B cell (primary cell): ENCODE measurements at regions not wholly inside any gene's neighbourhood (a gene's known extent, or its start where the extent isn't known, plus 50 kb on each side); places are given as distances from the start of the nearest gene placed in this dataset.
"Not testable (repeated sequence)": the region's sequence is repeated elsewhere in the genome, so short reads cannot be mapped to it uniquely, and the experiment has no call there.

Experiments
- ATAC-seq: fragments of 200-7000 bp; cut with Tn5 transposase; one replicate; pipeline ENCODE4 v1.10.0; 2021; ENCODE audit warnings: low read depth, mild to moderate bottlenecking, moderate number of reproducible peaks, moderate library complexity
- CTCF ChIA-PET: fragments of 350-600 bp; sonication (Branson Sonifier 250); formaldehyde crosslinking; loops from one replicate; lab custom pipeline; 2021; ENCODE audit warnings: antibody characterized with exemption, inconsistent platforms; lab: Charles Lee
- POLR2A ChIA-PET: fragments of 350-600 bp; sonication (Branson Sonifier 250); formaldehyde crosslinking; loops from one replicate; lab custom pipeline; 2021; ENCODE audit warnings: antibody characterized with exemption; lab: Charles Lee
- DNase-seq: peaks from one replicate; pipeline ENCODE4 v3.0.0; 2013
- H2AFZ ChIP-seq: 2 replicates; pipeline ENCODE4 v1.6.1; 2012; ENCODE audit warnings: mild to moderate bottlenecking, low read depth, low read length; ENCODE audit not compliant: insufficient read depth, poor library complexity, severe bottlenecking
- H3K27ac ChIP-seq, 2 donors: 1 replicate in 1 of 2; 2 replicates in 1 of 2; pipeline ENCODE4 v1.5.1; 2012 to 2013; ENCODE audit warnings: low read length in 2 of 2, mild to moderate bottlenecking in 2 of 2, moderate library complexity in 1 of 2
- H3K27me3 ChIP-seq, 4 experiments: fragments of 200-600 bp in 1 of 4; sonication (generic) in 1 of 4; replicated peaks in 1 of 4; 1 replicate in 2 of 4; 2 replicates in 2 of 4; pipeline versions ENCODE4 v1.6.1 to v1.7.0; 2013 to 2016; ENCODE audit warnings: low read length in 3 of 4, mild to moderate bottlenecking in 2 of 4, mixed read lengths in 1 of 4, moderate library complexity in 1 of 4; ENCODE audit not compliant: insufficient read depth in 4 of 4, control insufficient read depth in 3 of 4; ENCODE audit errors: control extremely low read depth in 1 of 4
- H3K36me3 ChIP-seq, 2 experiments: replicated peaks in 1 of 2; 1 replicate in 1 of 2; 2 replicates in 1 of 2; pipeline versions ENCODE4 v1.6.1 to v1.7.1; 2013; ENCODE audit warnings: low read length in 1 of 2; ENCODE audit not compliant: insufficient read depth in 2 of 2, control insufficient read depth in 1 of 2; ENCODE audit errors: control extremely low read depth in 1 of 2, extremely low read depth in 1 of 2
- H3K4me1 ChIP-seq, 2 donors: fragments of 200-600 bp in 1 of 2; sonication (generic) in 1 of 2; 1 replicate in 1 of 2; 2 replicates in 1 of 2; pipeline versions ENCODE4 v1.5.1 to v1.6.1; 2013 to 2017; ENCODE audit warnings: low read length in 2 of 2; ENCODE audit not compliant: control insufficient read depth in 2 of 2, insufficient read depth in 2 of 2
- H3K4me2 ChIP-seq: replicated peaks from 2 replicates; pipeline ENCODE3; 2012; ENCODE audit warnings: mild to moderate bottlenecking, low read depth, low read length; ENCODE audit not compliant: poor library complexity, severe bottlenecking
- H3K4me3 ChIP-seq, 5 experiments: fragments of 200-600 bp in 1 of 5; sonication (generic) in 1 of 5; 1 replicate in 3 of 5; 2 replicates in 2 of 5; pipeline versions ENCODE4 v1.5.1 to v1.7.0; 2011 to 2016; ENCODE audit warnings: low read length in 4 of 5, mild to moderate bottlenecking in 4 of 5, low read depth in 2 of 5, control low read depth in 1 of 5, moderate library complexity in 1 of 5; ENCODE audit not compliant: insufficient read depth in 1 of 5; ENCODE audit errors: control extremely low read depth in 1 of 5, extremely low read depth in 1 of 5
- H3K79me2 ChIP-seq: fragments of 200-600 bp; sonication (generic); one replicate; pipeline ENCODE4 v1.6.0; 2016; ENCODE audit warnings: low read length; ENCODE audit not compliant: control insufficient read depth, insufficient read depth
- H3K9ac ChIP-seq: fragments of 200-600 bp; sonication (generic); 2 replicates; pipeline ENCODE4 v1.6.1; 2017; ENCODE audit warnings: mild to moderate bottlenecking, low read length, moderate library complexity
- H3K9me3 ChIP-seq, 3 donors: one replicate each; pipeline versions ENCODE4 v1.6.1 to v1.7.1; 2013; ENCODE audit warnings: low read length in 2 of 3; ENCODE audit not compliant: control insufficient read depth in 2 of 3, insufficient read depth in 1 of 3; ENCODE audit errors: control extremely low read depth in 1 of 3
- H4K20me1 ChIP-seq: 2 replicates; pipeline ENCODE4 v1.6.0; 2012; ENCODE audit warnings: mild to moderate bottlenecking, low read length; ENCODE audit not compliant: insufficient read depth, control insufficient read depth, poor library complexity, severe bottlenecking
- H3K27ac Mint-ChIP-seq: one replicate; pipeline ENCODE4 v1.8.0; 2021; ENCODE audit warnings: mixed read lengths
- H3K27me3 Mint-ChIP-seq: one replicate; pipeline ENCODE4 v1.8.0; 2021; ENCODE audit warnings: mixed read lengths
- H3K4me1 Mint-ChIP-seq: one replicate; pipeline ENCODE4 v1.8.0; 2021; ENCODE audit warnings: mixed read lengths
- H3K4me3 Mint-ChIP-seq: one replicate; pipeline ENCODE4 v1.8.0; 2021; ENCODE audit warnings: mixed read lengths
- H3K9me3 Mint-ChIP-seq: one replicate; pipeline ENCODE4 v1.8.0; 2022; ENCODE audit warnings: mixed read lengths; ENCODE audit not compliant: insufficient read depth
- EZH2 ChIP-seq: IDR thresholded peaks from 2 replicates; pipeline ENCODE4 v1.6.1; 2012; ENCODE audit warnings: borderline replicate concordance, low read depth, mild to moderate bottlenecking, moderate library complexity, low read length; ENCODE audit not compliant: insufficient read depth, poor library complexity, severe bottlenecking
- WGBS: methylation state at CpG from one replicate; pipeline ENCODE4 v1.1.5; 2013; ENCODE audit warnings: missing lambda C conversion rate; ENCODE audit not compliant: insufficient coverage; 5-methylcytosine and 5-hydroxymethylcytosine counted together
- intact Hi-C: fragments of 100-400 bp; cut with micrococcal nuclease; formaldehyde crosslinking; loops from one replicate; pipeline ENCODE4 v1.10.0; 2022
- TF ChIP-seq, protein P1 (sequence below): fragments of 200-600 bp; IDR thresholded peaks from one replicate; pipeline ENCODE4 v1.8.0; 2022; ENCODE audit warnings: antibody characterized with exemption, mild to moderate bottlenecking

DNA sequence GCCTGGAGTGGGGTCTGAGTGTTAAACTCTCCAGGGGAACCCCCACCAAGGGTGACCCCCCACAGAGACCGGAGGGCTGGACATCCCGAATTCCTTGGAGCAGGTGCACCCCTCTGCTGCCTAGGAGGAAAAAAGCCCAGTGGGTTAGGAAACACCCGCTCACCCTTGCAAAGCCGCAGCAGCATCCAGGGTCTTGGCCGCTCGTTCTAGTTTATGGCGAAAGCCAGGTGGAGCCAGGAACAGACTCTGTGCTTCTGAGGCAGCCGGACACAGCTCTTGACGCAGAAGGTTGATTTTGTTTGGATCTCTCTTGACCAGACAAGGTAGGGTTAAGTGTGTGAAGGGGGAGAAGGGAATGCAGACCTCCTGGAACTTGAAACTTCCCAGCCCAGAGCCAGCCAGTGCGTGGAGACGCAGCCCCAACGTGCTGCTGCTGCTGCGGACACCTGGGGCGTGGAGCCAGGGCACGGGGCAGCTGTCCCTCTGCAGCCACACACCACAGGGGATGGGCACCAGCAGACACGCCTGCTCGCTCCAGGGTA lies 154.5 kb downstream of the LAT start:
- Histone ChIP-seq H4K20me1 (no peaks in the 10 kb centered on the region), H3K79me2 (no peaks in the 10 kb centered on the region), H2AFZ (no peak overlapping the region), H3K9ac (no peak overlapping the region), H3K4me1 (no peaks in the 10 kb centered on the region), H3K27ac (no peak overlapping the region), H3K36me3 (no peaks in the 10 kb centered on the region), H3K9me3 (no peaks in the 10 kb centered on the region), H3K4me2 (no peak overlapping the region), H3K27me3 (no peaks in the 10 kb centered on the region), H3K4me3 (no peak overlapping the region)
- DNase-seq (no peak), ATAC-seq (no peak)
- CTCF ChIA-PET: interaction anchor here (0.6 kb wide), 1 partner anchor 259 kb away, joined by 3 read pairs; no protein-coding TSS in a partner anchor
- POLR2A ChIA-PET: no interaction called here
- no peak for TF ChIP-seq EZH2
- TF ChIP-seq, protein P1, sequence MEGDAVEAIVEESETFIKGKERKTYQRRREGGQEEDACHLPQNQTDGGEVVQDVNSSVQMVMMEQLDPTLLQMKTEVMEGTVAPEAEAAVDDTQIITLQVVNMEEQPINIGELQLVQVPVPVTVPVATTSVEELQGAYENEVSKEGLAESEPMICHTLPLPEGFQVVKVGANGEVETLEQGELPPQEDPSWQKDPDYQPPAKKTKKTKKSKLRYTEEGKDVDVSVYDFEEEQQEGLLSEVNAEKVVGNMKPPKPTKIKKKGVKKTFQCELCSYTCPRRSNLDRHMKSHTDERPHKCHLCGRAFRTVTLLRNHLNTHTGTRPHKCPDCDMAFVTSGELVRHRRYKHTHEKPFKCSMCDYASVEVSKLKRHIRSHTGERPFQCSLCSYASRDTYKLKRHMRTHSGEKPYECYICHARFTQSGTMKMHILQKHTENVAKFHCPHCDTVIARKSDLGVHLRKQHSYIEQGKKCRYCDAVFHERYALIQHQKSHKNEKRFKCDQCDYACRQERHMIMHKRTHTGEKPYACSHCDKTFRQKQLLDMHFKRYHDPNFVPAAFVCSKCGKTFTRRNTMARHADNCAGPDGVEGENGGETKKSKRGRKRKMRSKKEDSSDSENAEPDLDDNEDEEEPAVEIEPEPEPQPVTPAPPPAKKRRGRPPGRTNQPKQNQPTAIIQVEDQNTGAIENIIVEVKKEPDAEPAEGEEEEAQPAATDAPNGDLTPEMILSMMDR: no peak
- WGBS: 89% methylated on average over 12 of the region's 17 CpGs
- Mint-ChIP-seq H3K4me1 (no peaks in the 10 kb centered on the region), H3K27me3 (no peaks in the 10 kb centered on the region), H3K4me3 (no peak overlapping the region), H3K27ac (no peak overlapping the region), H3K9me3 (peaks cover 4% of the 10 kb centered on the region)
- intact Hi-C loops: no loop called here

DNA sequence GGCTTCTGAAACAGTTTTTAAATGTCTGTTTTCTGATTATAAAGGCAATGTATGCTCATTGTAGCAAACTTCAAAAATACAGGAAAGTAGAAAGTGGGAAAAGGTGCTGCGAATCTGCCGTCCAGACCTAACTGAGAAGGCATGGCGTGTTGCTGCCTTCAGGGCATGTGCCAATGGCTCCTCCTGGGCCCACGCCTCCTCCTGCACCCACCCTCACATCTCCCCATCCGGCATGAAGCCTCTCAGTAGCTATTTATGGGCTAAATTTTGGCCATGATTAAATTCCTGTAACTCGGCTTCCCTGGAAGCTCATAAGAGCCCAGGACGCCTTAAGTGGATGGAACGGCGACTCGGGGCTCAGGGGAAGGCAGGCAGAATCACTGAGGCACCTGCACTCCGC lies 153.8 kb downstream of the LAT start:
- H3K4me1 Mint-ChIP-seq, H3K4me3 ChIP-seq, POLR2A ChIA-PET, H3K27ac ChIP-seq, intact Hi-C loops, H3K9ac ChIP-seq, H3K79me2 ChIP-seq, H3K27me3 ChIP-seq, DNase-seq, H3K9me3 Mint-ChIP-seq, H4K20me1 ChIP-seq, H3K4me2 ChIP-seq, H3K4me1 ChIP-seq, H3K9me3 ChIP-seq, H3K36me3 ChIP-seq, ATAC-seq, H3K27me3 Mint-ChIP-seq, CTCF ChIA-PET, H3K27ac Mint-ChIP-seq, H2AFZ ChIP-seq, H3K4me3 Mint-ChIP-seq: not testable (repeated sequence)
- WGBS: 95% methylated on average over 6 of the region's 11 CpGs

- intact Hi-C loops, H3K4me3 Mint-ChIP-seq: not testable (repeated sequence)
Observed at GRCh38 chr16:29137894-29138662, 153.2 kb downstream of the LAT start.

More at GRCh38 chr16:29137894-29138662, 153.2 kb downstream of the LAT start:
- DNase-seq, H3K4me1 Mint-ChIP-seq, H3K27ac Mint-ChIP-seq, H3K9ac ChIP-seq, H2AFZ ChIP-seq, CTCF ChIA-PET, H3K27me3 Mint-ChIP-seq, H3K4me3 ChIP-seq, H3K36me3 ChIP-seq, H4K20me1 ChIP-seq, H3K9me3 Mint-ChIP-seq, H3K79me2 ChIP-seq, H3K4me2 ChIP-seq, H3K9me3 ChIP-seq, H3K4me1 ChIP-seq, POLR2A ChIA-PET, H3K27me3 ChIP-seq, ATAC-seq, H3K27ac ChIP-seq: not testable (repeated sequence)
- 99% methylated on average over 21 of the region's 26 CpGs for WGBS
